NCI-H146 (cell line): ENCODE measurements at regions not wholly inside any gene's neighbourhood (a gene's known extent, or its start where the extent isn't known, plus 50 kb on each side); places are given as distances from the start of the nearest gene placed in this dataset.

ENCODE experiments used
- DNase-seq: peaks from one replicate; lab custom pipeline; 2025; lab: John Stamatoyannopoulos, UW

- DNase-seq: no peak
Measured at GRCh38 chr22:44555597-44555996, 57.6 kb upstream of the RTL6 start.

GRCh38 chr22:44555046-44555445, 57.0 kb upstream of the RTL6 start:
- DNase-seq: no peak

GRCh38 chr22:44554411-44554810, 56.4 kb upstream of the RTL6 start:
- no peak for DNase-seq

- DNase-seq: no peak
Measured at GRCh38 chr22:44550711-44551491, 52.9 kb upstream of the RTL6 start.

GRCh38 chr22:44549701-44550100, 51.7 kb upstream of the RTL6 start:
- no peak for DNase-seq

GRCh38 chr22:44548981-44549380, 50.9 kb upstream of the RTL6 start:
- no peak for DNase-seq
